GM19035 (cell line): ENCODE measurements at regions not wholly inside any gene's neighbourhood (a gene's known extent, or its start where the extent isn't known, plus 50 kb on each side); places are given as distances from the start of the nearest gene placed in this dataset.

Experiments used
- ATAC-seq: cut with Tn5 transposase; IDR thresholded peaks from one replicate; pipeline ENCODE4 v1.9.1; 2021; ENCODE audit not compliant: unreplicated experiment

DNA sequence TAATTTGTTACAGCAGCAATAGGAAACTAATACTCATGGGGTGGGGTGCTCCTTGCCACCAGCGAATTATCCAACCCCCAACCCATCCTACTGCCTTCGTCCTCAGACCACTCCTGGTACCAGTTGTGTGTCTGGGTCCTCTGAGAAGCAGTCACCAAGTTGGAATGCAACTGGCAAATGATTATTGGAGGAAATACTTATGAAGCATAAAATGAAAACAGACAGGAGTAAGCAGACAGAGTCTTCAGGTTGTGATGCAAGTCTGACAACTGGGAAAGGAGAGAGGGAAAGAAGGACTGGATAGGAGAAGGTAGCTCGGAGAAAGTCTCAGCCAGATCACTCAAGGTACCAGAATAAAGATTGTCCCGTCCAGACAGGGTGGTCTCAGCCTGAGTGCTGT is 181.1 kb upstream of the ARID2 start:
- no peak for ATAC-seq

DNA sequence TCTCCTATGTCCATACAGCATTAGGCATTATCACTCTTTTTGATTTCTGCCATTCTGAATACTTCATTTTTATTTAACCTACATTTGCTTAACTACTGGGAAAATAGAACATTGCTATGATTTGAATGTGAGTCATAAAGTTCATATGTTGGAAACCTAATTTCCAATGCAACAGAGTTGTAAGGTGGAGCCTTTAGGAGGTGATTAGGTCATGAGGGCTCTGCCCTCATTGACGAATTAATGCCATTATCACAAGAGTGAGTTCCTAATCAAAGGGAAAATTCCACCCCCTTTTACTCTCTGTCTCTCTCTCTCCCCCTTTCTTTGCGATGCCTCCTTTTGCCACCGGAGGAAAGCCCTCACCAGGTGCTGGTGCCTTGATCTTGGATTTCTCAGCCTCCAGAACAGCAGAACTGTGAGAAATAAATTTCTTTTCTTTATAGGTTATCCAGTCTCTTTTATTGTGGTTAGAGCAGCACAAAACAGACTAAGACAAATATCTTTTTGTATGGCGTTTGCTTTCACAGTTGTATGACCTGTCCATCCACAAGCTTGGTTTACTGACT is 180.1 kb upstream of the ARID2 start:
- no peak for ATAC-seq

DNA sequence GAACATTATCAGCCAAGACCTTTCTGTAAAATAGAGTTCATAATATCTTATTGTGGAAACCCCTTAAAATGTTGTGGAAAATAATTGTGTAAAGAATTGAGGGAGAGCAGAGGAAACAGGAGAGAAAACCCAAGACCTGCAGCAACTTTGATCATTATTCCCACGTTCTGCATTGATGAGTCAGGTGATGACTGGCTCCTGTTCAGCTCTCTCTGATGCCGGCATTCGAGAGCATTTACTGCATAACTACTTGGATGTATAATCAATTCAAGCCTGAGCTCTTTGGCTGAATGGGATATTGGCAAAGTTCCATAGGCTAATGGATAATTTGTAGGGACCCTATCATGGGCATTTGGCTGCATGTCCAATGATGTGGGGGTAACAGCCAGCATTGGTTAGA is 176.3 kb upstream of the ARID2 start:
- ATAC-seq, result no peak

DNA sequence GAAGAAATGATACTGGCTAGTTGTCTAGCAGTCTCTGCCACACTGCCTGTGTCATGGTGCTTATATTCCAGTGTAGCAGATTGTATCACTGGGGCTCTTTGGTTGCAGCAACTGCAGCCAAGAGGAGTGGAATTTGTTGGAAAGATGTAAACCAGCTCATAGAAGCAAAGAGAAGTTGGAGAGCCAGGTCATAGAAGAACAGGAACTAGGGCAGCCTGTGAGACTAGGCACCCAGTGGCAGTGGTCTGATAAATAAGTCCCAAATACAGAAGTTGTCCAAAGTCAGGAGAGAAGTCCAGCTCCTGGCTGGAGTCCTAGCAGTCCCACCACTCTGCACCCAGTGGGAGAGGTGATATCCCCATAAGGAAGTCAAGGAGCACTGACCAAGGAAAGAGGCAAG is 172.5 kb upstream of the ARID2 start:
- ATAC-seq, result no peak

DNA sequence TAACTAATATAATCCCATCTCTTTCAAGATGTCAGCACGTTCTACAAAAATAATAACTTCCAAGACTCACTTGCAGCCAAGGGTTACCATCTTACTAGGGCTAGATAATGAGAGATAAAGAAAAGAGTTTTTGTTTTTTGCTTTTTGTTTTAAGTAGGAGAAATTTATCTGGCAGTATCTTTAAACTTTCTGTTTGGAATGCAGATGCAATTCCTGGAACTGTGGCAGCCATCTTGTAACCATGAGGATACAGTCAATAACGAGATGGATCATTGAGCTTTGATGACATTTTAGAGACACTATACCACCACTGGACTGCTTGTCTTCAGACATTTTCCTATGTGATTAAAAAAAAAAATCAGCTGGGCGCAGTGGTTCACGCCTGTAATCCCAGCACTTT is 171.2 kb upstream of the ARID2 start:
- no peak for ATAC-seq

DNA sequence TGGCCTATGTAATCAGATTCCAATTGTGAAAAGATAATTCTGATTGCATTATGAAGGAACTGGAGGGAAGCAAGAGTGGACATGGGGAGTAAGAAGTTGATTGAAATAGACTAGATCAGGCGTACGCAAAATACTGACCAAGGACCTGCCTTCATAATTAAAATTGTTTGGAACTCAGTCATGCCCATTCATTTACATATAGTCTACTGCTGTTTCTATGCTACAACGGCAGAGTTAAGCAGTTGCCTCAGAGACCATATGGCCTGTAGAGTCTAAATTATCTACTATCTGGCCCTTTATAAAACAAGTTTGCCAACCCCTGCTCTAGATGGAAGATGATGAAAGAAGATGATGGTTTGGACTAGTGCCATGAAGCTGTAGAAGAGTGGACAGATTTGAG is 170.0 kb upstream of the ARID2 start:
- no peak for ATAC-seq

DNA sequence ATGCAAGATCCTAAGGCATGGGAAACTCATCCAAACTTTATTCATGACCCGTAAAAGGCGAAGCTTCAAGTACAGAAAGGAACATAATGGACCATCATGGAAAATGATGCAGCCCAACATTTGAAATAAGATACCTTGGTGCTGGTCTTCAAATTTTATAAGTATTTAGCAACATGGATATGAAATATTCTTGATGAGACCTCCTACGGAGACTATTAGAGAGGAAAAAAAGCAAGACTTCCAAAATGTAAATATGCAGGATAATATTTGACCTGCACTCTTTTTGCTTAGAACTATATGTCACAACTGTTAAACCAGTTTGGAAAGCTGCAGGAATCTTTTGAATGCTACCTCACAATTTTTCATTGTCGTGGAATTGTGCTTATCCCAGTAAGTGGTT is 168.8 kb upstream of the ARID2 start:
- ATAC-seq, result no peak

DNA sequence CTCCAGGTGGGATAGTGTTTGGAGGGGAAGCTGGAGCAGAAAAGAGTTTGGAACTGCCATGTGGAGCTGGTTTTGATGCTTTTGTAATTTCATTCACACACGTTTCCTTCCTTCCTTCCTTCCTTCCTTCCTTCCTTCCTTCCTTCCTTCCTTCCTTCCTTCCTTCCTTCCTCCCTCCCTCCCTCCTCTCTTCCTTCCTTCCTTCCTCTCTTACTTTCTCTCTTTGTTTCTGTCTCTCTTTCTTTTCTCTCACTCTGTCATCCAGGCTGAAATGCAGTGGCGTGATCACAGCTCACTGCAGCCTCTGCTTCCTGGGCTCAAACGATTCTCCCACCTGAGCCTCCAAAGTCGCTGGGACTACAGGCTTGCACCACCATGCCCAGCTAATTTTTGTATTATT is 168.0 kb upstream of the ARID2 start:
- no peak for ATAC-seq

DNA sequence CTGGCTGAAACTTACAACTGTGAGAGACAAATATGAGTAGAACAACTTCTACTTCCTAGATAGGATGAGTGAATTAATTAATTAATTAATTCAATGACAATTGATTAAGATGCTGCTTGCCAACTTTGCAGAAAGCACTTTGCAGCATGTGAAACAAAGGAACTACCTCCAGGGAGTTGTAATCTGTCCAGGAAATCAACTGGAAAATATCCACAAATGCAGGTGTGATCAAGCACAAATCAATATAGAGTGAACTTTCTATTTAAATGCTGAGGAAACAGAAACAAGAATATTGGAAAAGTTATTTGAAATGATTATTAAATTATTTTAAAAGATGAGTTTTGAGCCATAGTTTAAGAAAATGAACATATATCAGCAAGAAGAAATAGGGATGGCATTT is 163.9 kb upstream of the ARID2 start:
- ATAC-seq, result no peak

DNA sequence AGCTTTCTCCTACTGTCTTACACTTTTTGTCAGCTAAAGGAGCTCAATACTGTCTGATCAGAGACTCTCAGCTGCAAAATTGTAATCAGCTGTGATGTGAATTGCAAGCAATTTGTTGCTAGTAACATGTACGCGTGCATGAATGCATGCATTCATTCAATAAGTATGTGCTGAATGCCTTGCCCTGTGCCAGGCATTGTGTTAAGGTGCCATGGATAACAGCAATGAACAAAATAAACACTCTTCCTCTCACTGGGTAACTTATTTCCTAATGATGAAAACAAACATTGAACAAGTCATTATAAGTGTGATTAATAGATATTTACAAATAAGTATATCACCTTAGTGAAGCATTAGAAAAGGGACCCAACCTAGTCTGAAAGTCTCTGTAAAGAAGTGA is 163.2 kb upstream of the ARID2 start:
- no peak for ATAC-seq

DNA sequence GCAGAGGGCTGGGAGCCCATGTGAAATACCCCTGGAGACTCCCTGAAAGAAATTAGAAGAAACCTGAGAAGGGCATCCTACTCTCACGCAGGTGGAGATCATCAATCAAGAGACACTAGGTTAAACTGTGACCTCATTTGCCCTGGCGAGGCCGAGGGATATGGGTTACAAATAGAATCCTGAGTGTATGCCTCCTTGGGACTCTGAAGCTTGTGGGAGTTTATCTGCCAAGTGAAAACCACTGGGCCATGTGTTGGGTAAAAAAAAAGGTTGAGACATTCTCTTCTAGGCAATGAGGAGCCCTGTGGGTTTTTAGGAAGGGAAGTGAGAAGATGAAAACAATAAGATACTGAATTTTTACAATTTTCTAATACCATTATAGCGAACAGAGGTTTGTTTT is 160.7 kb upstream of the ARID2 start:
- ATAC-seq, result no peak

DNA sequence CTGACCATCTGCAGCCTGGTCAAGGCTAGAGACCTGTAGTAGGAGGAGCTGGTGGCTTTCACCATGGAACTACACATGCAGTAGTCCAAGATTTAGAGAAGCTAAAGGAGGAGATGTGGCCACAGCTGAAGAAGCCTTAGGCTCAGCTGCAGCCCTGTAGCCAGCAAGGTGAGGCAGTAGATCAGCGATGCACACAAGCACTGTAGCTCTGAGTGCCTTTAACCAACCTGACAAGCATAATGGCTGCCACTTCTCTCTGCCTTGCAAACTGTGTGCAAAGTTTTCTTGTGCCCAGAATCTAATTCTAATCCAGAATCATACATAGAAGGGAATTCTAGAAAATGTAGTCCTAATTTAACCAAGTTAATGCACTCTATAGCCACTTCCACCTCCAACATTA is 159.0 kb upstream of the ARID2 start:
- no peak for ATAC-seq

DNA sequence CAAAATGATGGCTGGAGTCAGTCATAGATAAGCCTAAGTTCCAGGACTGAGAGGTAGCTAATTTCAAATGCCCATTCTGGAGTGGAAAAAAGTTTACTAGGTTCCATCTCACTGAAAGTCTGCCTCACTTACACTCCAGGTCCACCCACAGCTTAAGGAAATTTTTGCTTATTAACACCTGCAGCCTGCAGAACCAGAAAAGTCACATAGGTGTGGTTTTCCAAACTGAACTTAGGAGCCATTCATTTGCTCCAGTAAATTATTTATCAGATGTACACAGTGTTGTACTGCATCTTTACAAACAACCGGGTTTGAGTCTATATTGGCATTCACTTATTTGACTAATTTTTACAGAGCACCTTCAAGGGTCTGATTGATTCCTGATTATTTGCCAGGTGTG is 157.4 kb upstream of the ARID2 start:
- ATAC-seq, result no peak

DNA sequence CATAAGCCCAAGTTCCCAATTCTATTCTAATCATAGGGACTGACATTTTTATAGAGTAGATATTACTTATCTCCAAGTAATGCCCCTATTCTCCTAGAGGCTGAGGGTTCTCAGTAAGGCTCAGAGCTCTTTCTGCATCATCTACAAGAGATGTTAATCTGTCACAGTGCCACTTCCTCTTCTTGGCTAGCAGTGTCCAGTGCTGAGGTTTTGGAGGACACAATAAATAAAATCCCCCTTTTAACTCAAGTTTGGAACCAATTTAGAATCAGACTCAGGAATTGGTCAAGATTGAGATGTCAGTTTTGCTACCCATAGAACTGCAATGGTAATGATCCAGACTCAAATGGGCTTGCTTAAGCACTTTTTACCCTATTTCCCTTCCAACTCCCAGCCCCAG is 154.1 kb upstream of the ARID2 start:
- ATAC-seq, result no peak

DNA sequence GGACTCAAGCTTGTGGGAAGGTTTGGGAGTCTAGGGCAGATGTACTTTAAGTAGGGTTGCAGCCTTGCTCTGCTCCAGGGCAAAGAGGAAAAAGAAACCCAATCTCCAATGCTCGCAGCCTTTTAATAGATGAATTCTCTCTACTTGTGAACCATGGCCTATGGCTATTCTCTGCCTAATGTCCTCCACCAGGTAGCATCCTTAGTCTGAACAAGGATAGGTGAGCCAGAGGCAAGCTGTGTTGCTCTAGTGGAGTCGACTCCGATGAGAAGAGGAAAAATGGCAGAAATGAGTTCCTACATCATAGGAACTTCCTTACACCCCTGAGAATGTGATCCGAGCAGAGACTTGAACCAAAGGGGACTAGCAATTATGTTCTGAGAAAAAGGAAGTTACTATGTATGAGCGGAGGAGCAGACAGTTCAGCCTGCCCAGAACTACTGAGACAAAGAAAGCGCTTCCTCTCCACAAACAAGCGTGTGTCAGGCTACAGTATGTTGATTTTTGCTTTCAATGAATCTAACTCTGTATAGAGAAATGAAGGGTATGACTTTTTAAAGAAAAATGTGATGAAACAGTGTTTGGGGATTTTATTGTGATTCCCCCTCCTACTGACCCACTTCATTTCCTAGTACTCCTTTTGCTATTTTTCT is 153.6 kb upstream of the ARID2 start:
- peak; percentile 73 for ATAC-seq

DNA sequence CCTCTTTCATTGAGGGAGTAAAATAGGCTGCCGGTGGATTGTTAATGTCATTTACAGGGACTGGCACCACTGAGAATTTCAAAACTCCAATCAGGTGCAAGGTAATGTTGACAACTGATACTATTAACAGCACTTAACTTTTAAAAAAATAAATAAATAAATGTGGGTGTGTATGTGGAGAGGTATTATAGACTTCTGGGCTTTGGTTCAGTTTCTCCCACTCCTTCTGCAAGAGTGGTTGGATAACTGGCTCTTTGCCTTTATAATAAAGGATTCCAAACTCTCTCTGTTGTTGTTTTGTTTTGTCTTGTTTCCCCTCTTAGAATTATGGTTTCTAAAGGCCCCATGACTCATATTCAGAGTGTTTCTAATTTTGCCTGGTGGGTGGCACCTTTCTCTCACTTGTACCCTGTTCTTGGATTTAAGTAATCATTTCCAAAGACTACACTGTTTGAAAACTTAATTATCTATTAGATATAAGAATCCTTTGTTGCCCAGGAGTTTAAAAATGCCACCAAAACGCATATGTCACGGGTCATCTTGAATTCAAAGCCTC is 151.6 kb upstream of the ARID2 start:
- ATAC-seq, result no peak

DNA sequence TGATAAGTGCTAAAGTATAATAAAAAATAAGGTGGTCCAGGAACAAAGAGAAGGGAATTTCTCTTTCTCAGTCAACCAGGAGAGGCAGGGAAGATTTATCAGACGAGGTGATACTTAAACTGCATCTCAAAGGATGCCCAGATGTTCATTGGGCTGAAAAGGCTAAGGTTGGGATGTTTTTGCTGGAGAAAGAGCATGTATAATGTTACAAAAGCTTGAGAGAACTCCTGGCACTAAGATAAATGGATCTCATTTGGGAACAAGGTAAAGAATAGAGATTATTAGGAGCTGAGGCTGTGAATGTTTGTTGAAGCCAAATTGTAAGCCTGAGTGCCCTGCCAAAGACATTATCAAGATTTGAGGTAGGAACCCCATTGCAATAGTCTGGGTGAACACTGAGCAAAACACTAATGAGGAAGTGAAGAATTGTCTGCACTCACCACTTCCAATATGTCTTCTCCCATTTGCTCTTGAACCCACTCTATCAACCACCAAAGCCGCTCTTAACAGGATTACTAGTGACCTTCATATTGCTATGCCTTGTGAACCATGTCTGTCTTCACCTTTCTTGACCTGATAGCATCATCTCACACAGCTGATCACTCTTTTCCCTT is 149.0 kb upstream of the ARID2 start:
- no peak for ATAC-seq

DNA sequence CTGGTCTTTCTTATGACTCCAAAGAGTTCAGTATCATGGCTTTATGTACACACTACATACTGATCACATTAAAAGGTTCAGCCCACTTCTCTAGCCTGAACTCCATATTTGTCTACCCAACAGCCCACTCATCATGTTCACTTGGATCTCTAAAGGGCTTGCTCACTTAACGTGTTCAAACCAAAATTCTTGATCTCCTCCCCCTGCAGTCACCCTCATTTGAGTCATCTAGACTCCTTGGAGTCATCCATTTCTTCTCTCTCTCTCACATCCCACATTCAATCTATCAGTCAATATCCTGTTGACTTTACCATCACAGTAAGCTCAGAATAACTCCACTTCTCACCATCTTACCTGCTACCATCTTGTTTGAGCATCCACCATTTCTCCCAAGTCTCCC is 148.4 kb upstream of the ARID2 start:
- ATAC-seq, result no peak

DNA sequence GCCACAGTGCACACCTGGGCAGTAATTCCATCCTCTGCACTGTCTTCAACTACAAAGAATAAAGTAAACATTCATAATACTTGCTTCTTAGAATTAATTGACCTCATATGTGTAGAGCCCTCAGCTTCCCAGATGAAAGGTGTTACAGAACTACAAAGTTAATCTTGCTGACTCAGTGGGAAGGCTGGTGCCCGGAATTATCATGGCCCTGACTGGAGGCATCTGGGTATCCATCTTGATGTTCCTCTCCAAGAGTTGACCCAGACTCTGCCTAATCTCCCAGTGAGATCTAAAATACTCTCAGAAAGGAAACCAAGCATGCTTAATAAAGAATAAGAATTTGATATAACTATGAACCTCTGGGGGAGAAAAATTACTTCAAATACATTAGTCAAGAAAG is 147.0 kb upstream of the ARID2 start:
- no peak for ATAC-seq

DNA sequence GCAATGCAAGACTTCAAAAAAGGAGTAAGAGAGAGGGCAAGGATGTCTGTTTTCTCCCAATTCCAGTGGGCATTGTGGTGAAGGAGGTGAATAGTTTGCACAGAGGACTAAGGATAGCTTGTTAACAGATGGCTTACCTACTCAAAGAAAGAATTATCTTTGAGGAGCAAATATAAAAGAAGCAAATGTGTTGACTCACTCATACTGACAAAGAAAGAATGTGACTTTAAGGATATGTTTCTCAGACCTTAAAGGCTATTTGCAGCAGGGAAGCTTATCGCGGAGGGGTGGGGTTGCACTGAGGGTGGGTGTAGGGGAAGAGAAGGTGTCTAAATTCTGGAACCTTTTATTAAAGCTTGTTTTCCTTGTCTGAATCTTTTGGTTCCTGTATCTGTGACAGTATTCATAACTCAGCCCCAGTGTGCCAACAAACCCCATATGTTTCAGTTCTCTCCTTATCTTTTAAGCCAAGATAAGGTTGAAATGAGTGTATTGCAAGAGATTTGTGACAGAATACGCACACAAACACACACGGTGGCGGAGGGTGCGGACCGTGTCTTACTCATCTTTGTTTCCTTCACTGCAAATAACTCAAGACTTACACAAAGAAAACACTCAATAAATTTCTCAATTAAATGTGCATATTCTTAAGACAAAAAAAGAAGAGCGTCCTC is 146.4 kb upstream of the ARID2 start:
- no peak for ATAC-seq

DNA sequence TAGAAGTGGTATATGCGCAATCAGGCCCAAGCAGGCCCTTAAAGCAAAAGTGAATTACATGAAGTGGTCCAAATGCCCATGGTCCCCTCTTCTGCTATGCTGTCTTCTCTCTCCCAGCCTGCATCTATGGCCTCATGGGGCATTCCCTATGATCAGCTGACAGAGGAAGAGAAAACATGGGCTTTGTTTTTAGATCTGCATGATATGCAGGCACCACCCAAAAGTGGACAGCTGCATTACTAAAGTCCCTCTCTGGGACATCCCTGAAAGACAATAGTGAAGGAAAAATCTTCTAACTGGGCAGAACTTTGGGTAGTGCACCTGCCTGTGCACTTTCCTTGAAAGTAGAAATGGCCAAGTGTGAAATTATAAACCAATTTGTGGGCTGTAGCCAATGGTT is 145.2 kb upstream of the ARID2 start:
- no peak for ATAC-seq
